IgD-negative memory B cell (primary cell): ENCODE measurements at regions not wholly inside any gene's neighbourhood (a gene's known extent, or its start where the extent isn't known, plus 50 kb on each side); places are given as distances from the start of the nearest gene placed in this dataset.

Experiments
- H3K27ac Mint-ChIP-seq, 3 donors: one replicate each; pipeline ENCODE4 v1.8.0; 2020 to 2022; ENCODE audit warnings: mild to moderate bottlenecking in 3 of 3, mixed read lengths in 3 of 3, moderate library complexity in 1 of 3
- H3K27me3 Mint-ChIP-seq: one replicate; pipeline ENCODE4 v1.8.0; 2021; ENCODE audit warnings: mixed read lengths
- H3K36me3 Mint-ChIP-seq: one replicate; pipeline ENCODE4 v1.8.0; 2020; ENCODE audit warnings: mild to moderate bottlenecking, mixed read lengths
- H3K4me1 Mint-ChIP-seq, 3 donors: one replicate each; pipeline ENCODE4 v1.8.0; 2020 to 2022; ENCODE audit warnings: mixed read lengths in 3 of 3, mild to moderate bottlenecking in 1 of 3
- H3K4me3 Mint-ChIP-seq, 4 donors: one replicate each; pipeline ENCODE4 v1.8.0; 2020 to 2022; ENCODE audit warnings: mild to moderate bottlenecking in 4 of 4, mixed read lengths in 4 of 4, moderate library complexity in 3 of 4
- H3K9me3 Mint-ChIP-seq, 3 donors: one replicate each; pipeline ENCODE4 v1.8.0; 2020 to 2021; ENCODE audit warnings: mixed read lengths in 3 of 3, mild to moderate bottlenecking in 1 of 3

- Mint-ChIP-seq H3K4me1 (no peaks in the 10 kb centered on the region), H3K4me3 (no peak overlapping the region), H3K27me3 (no peaks in the 10 kb centered on the region), H3K9me3 (no peaks in the 10 kb centered on the region), H3K36me3 (no peaks in the 10 kb centered on the region), H3K27ac (peak overlapping the region in 1 of 3 donors; percentile 10)
These were observed 470.1 kb upstream of the NR2F2 start for GRCh38 chr15:95860406-95860805.

GRCh38 chr15:95864467-95864886 lies 466.0 kb upstream of the NR2F2 start:
- no peaks in the 10 kb centered on the region for H3K4me1 Mint-ChIP-seq
- no peak overlapping the region for H3K4me3 Mint-ChIP-seq
- no peaks in the 10 kb centered on the region for H3K9me3 Mint-ChIP-seq
- no peaks in the 10 kb centered on the region for H3K27me3 Mint-ChIP-seq
- no peaks in the 10 kb centered on the region for H3K36me3 Mint-ChIP-seq
- no peak overlapping the region for H3K27ac Mint-ChIP-seq

- H3K27ac Mint-ChIP-seq: no peak overlapping the region
- H3K27me3 Mint-ChIP-seq: no peaks in the 10 kb centered on the region
- H3K4me3 Mint-ChIP-seq: no peak overlapping the region
- H3K36me3 Mint-ChIP-seq: no peaks in the 10 kb centered on the region
- no peaks in the 10 kb centered on the region for H3K4me1 Mint-ChIP-seq
- H3K9me3 Mint-ChIP-seq: peaks cover 0 to 2% (median 0%) of the 10 kb centered on the region in 3 donors
These were observed 465.2 kb upstream of the NR2F2 start for GRCh38 chr15:95865330-95865739.

- Mint-ChIP-seq H3K36me3 (no peaks in the 10 kb centered on the region), H3K9me3 (peaks cover 0 to 2% (median 0%) of the 10 kb centered on the region in 3 donors), H3K4me3 (no peak overlapping the region), H3K4me1 (no peaks in the 10 kb centered on the region), H3K27ac (no peak overlapping the region), H3K27me3 (no peaks in the 10 kb centered on the region)
These were observed 463.6 kb upstream of the NR2F2 start for GRCh38 chr15:95866711-95867440.

GRCh38 chr15:95868450-95868849 lies 462.1 kb upstream of the NR2F2 start:
- H3K4me3 Mint-ChIP-seq: no peak overlapping the region
- H3K27ac Mint-ChIP-seq: no peak overlapping the region
- H3K9me3 Mint-ChIP-seq: peaks cover 0 to 2% (median 0%) of the 10 kb centered on the region in 3 donors
- no peaks in the 10 kb centered on the region for H3K4me1 Mint-ChIP-seq
- no peaks in the 10 kb centered on the region for H3K36me3 Mint-ChIP-seq
- H3K27me3 Mint-ChIP-seq: no peaks in the 10 kb centered on the region

GRCh38 chr15:95868970-95869369 lies 461.5 kb upstream of the NR2F2 start:
- Mint-ChIP-seq H3K9me3 (peaks cover 0 to 2% (median 0%) of the 10 kb centered on the region in 3 donors), H3K4me1 (peaks cover 0 to 1% (median 0%) of the 10 kb centered on the region in 3 donors), H3K27me3 (no peaks in the 10 kb centered on the region), H3K4me3 (no peak overlapping the region), H3K36me3 (no peaks in the 10 kb centered on the region), H3K27ac (no peak overlapping the region)

GRCh38 chr15:95869920-95870319 lies 460.6 kb upstream of the NR2F2 start:
- peaks cover 0 to 2% (median 0%) of the 10 kb centered on the region in 3 donors for H3K4me1 Mint-ChIP-seq
- no peaks in the 10 kb centered on the region for H3K27me3 Mint-ChIP-seq
- no peak overlapping the region for H3K27ac Mint-ChIP-seq
- H3K36me3 Mint-ChIP-seq: no peaks in the 10 kb centered on the region
- peaks cover 0 to 2% (median 0%) of the 10 kb centered on the region in 3 donors for H3K9me3 Mint-ChIP-seq
- H3K4me3 Mint-ChIP-seq: no peak overlapping the region

GRCh38 chr15:95872366-95872771 lies 458.1 kb upstream of the NR2F2 start:
- H3K27ac Mint-ChIP-seq: no peak overlapping the region
- H3K4me3 Mint-ChIP-seq: no peak overlapping the region
- H3K36me3 Mint-ChIP-seq: no peaks in the 10 kb centered on the region
- peaks cover 0 to 2% (median 0%) of the 10 kb centered on the region in 3 donors for H3K9me3 Mint-ChIP-seq
- peaks cover 0 to 2% (median 0%) of the 10 kb centered on the region in 3 donors for H3K4me1 Mint-ChIP-seq
- no peaks in the 10 kb centered on the region for H3K27me3 Mint-ChIP-seq

GRCh38 chr15:95874637-95875036 lies 455.9 kb upstream of the NR2F2 start:
- Mint-ChIP-seq H3K27me3 (peaks cover 1% of the 10 kb centered on the region), H3K27ac (no peak overlapping the region), H3K4me3 (no peak overlapping the region), H3K36me3 (no peaks in the 10 kb centered on the region), H3K4me1 (peaks cover 0 to 4% (median 2%) of the 10 kb centered on the region in 3 donors), H3K9me3 (peaks cover 0 to 3% (median 0%) of the 10 kb centered on the region in 3 donors)

- H3K27me3 Mint-ChIP-seq: peaks cover 1% of the 10 kb centered on the region
- H3K4me3 Mint-ChIP-seq: no peak overlapping the region
- H3K4me1 Mint-ChIP-seq: peaks cover 0 to 7% (median 2%) of the 10 kb centered on the region in 3 donors
- H3K36me3 Mint-ChIP-seq: no peaks in the 10 kb centered on the region
- no peak overlapping the region for H3K27ac Mint-ChIP-seq
- peaks cover 0 to 5% (median 0%) of the 10 kb centered on the region in 3 donors for H3K9me3 Mint-ChIP-seq
These were observed 455.3 kb upstream of the NR2F2 start for GRCh38 chr15:95875121-95875643.

- no peaks in the 10 kb centered on the region for H3K36me3 Mint-ChIP-seq
- H3K4me1 Mint-ChIP-seq: peaks cover 0 to 7% (median 0%) of the 10 kb centered on the region in 3 donors
- peaks cover 0 to 6% (median 4%) of the 10 kb centered on the region in 3 donors for H3K9me3 Mint-ChIP-seq
- H3K27ac Mint-ChIP-seq: no peak overlapping the region
- peak overlapping the region in 2 of 4 donors; percentile 53 for H3K4me3 Mint-ChIP-seq
- H3K27me3 Mint-ChIP-seq: peaks cover 1% of the 10 kb centered on the region
These were observed 450.4 kb upstream of the NR2F2 start for GRCh38 chr15:95880031-95880570.

- Mint-ChIP-seq H3K4me3 (peak overlapping the region in 1 of 4 donors; percentile 53), H3K36me3 (no peaks in the 10 kb centered on the region), H3K4me1 (peaks cover 0 to 7% (median 0%) of the 10 kb centered on the region in 3 donors), H3K27me3 (peaks cover 1% of the 10 kb centered on the region), H3K27ac (no peak overlapping the region), H3K9me3 (peaks cover 0 to 6% (median 6%) of the 10 kb centered on the region in 3 donors)
These were observed 449.9 kb upstream of the NR2F2 start for GRCh38 chr15:95880630-95881029.

- H3K9me3 Mint-ChIP-seq: peaks cover 0 to 6% (median 6%) of the 10 kb centered on the region in 3 donors
- no peak overlapping the region for H3K27ac Mint-ChIP-seq
These were observed 447.4 kb upstream of the NR2F2 start for GRCh38 chr15:95883064-95883463.

GRCh38 chr15:95884276-95884675 lies 446.2 kb upstream of the NR2F2 start:
- Mint-ChIP-seq H3K27me3 (no peaks in the 10 kb centered on the region), H3K36me3 (no peaks in the 10 kb centered on the region), H3K27ac (no peak overlapping the region), H3K4me3 (no peak overlapping the region), H3K9me3 (peaks cover 0 to 6% (median 5%) of the 10 kb centered on the region in 3 donors), H3K4me1 (peaks cover 0 to 5% (median 0%) of the 10 kb centered on the region in 3 donors)

More at GRCh38 chr15:95883064-95883463, 447.4 kb upstream of the NR2F2 start:
- Mint-ChIP-seq H3K4me1 (peaks cover 0 to 7% (median 0%) of the 10 kb centered on the region in 3 donors), H3K36me3 (no peaks in the 10 kb centered on the region), H3K4me3 (no peak overlapping the region), H3K27me3 (no peaks in the 10 kb centered on the region)

GRCh38 chr15:95887666-95888390 lies 442.7 kb upstream of the NR2F2 start:
- Mint-ChIP-seq H3K27ac (no peak overlapping the region), H3K27me3 (peaks cover 3% of the 10 kb centered on the region), H3K4me1 (no peaks in the 10 kb centered on the region), H3K4me3 (no peak overlapping the region), H3K9me3 (peaks cover 0 to 9% (median 3%) of the 10 kb centered on the region in 3 donors), H3K36me3 (no peaks in the 10 kb centered on the region)
